ENCODE measurements at regions not wholly inside any gene's neighbourhood (a gene's known extent, or its start where the extent isn't known, plus 50 kb on each side); places are given as distances from the start of the nearest gene placed in this dataset.

- Histone ChIP-seq H3K36me3 (ENCODE audit: control insufficient read depth in 4 of 4, insufficient read depth in 3 of 4, low read depth in 1 of 4, low read length in 3 of 4) (no peaks in the 10 kb centered on the region), H3K9me3 (ENCODE audit: control insufficient read depth in 4 of 4, low read length in 3 of 4) (no peaks in the 10 kb centered on the region), H3K27ac (ENCODE audit: low read depth in 1 of 2, low read length in 2 of 2) (no peak overlapping the region), H3K9ac (ENCODE audit: low read depth in 1 of 2, low read length in 2 of 2) (no peak overlapping the region), H3K4me3 (ENCODE audit: low read depth in 1 of 3, low read length in 3 of 3) (no peak overlapping the region), H3K27me3 (ENCODE audit: control insufficient read depth in 4 of 4, insufficient read depth in 4 of 4, low read length in 3 of 4) (peaks cover 0 to under 1% (median 0%) of the 10 kb centered on the region in 4 donors), H3K4me1 (ENCODE audit: control insufficient read depth in 4 of 4, insufficient read depth in 4 of 4, low read length in 3 of 4) (no peaks in the 10 kb centered on the region)
- TF ChIP-seq FOXA1 (IDR thresholded peaks at IDR 0.05) (no peak), HNF4A (conservative IDR thresholded peaks at IDR 0.05) (no peak), RXRA (IDR thresholded peaks at IDR 0.05) (no peak), TAF1 (conservative IDR thresholded peaks at IDR 0.05) (no peak)
- DNase-seq (ENCODE audit: low spot score), result no peak
- 81% methylated on average over 5 of the region's 5 CpGs for WGBS
Measured at GRCh38 chr18:39627936-39628335, 2062.3 kb upstream of the CELF4 start.

- DNase-seq (ENCODE audit: low spot score), result no peak
- Histone ChIP-seq H3K4me1 (ENCODE audit: control insufficient read depth in 4 of 4, insufficient read depth in 4 of 4, low read length in 3 of 4) (no peaks in the 10 kb centered on the region), H3K4me3 (ENCODE audit: low read depth in 1 of 3, low read length in 3 of 3) (no peak overlapping the region), H3K27me3 (ENCODE audit: control insufficient read depth in 4 of 4, insufficient read depth in 4 of 4, low read length in 3 of 4) (peaks cover 0 to 2% (median 0%) of the 10 kb centered on the region in 4 donors), H3K9me3 (ENCODE audit: control insufficient read depth in 4 of 4, low read length in 3 of 4) (no peaks in the 10 kb centered on the region), H3K27ac (ENCODE audit: low read depth in 1 of 2, low read length in 2 of 2) (no peak overlapping the region), H3K36me3 (ENCODE audit: control insufficient read depth in 4 of 4, insufficient read depth in 3 of 4, low read depth in 1 of 4, low read length in 3 of 4) (no peaks in the 10 kb centered on the region), H3K9ac (ENCODE audit: low read depth in 1 of 2, low read length in 2 of 2) (no peak overlapping the region)
- TF ChIP-seq ATF3 (IDR thresholded peaks at IDR 0.05) (no peak), GABPA (IDR thresholded peaks at IDR 0.05 in 1 of 2, conservative IDR thresholded peaks at IDR 0.05 in 1 of 2) (no peak), FOXA1 (IDR thresholded peaks at IDR 0.05) (no peak), RXRA (IDR thresholded peaks at IDR 0.05) (no peak), EGR1 (IDR thresholded peaks at IDR 0.05; ENCODE audit: low read depth in 2 of 2) (no peak), ZBTB33 (IDR thresholded peaks at IDR 0.05) (no peak), JUND (IDR thresholded peaks at IDR 0.05) (no peak), HNF4G (IDR thresholded peaks at IDR 0.05) (no peak), REST (IDR thresholded peaks at IDR 0.05) (no peak), SP1 (IDR thresholded peaks at IDR 0.05) (no peak), FOXA2 (IDR thresholded peaks at IDR 0.05) (no peak), RAD21 (IDR thresholded peaks at IDR 0.05) (no peak), CTCF (IDR thresholded peaks at IDR 0.05; ENCODE audit: low read depth, low read length, missing input control) (no peak), TAF1 (conservative IDR thresholded peaks at IDR 0.05) (no peak), YY1 (IDR thresholded peaks at IDR 0.05) (no peak), MAX (IDR thresholded peaks at IDR 0.05) (no peak), NR2F2 (IDR thresholded peaks at IDR 0.05) (no peak), HNF4A (conservative IDR thresholded peaks at IDR 0.05) (no peak)
- WGBS, result 77% methylated on average over 4 of the region's 4 CpGs
Measured at GRCh38 chr18:39624961-39625360, 2059.4 kb upstream of the CELF4 start.

Measured in liver (tissue), 8 donors.